ENCODE measurements at regions not wholly inside any gene's neighbourhood (a gene's known extent, or its start where the extent isn't known, plus 50 kb on each side); places are given as distances from the start of the nearest gene placed in this dataset.

- intact Hi-C loops (cut with DNase I, micrococcal nuclease): no loop called here
- no peak for ATAC-seq
- DNase-seq: no peak
Measured at GRCh38 chr10:3858051-3858845, 73.2 kb upstream of the KLF6 start.

DNA sequence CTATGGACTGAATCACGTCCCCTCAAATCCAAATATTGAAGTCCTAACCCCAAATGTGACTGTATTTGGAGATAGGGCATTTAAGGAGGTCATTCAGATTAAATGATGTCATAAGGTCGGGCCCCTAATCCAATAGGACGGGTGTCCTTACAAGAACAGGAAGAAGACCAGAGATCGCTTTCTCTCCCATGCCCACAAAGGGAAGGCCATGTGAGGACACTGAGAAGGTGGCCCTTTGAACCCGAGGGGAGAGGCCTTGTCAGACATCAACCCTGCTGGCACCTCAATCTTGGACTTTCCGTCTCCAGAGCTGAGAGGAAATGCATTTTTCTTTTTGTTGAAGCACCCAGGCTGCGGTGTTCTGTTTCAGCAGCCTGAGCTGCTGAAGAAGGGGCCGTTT lies 72.3 kb upstream of the KLF6 start:
- no peak for DNase-seq
- intact Hi-C loops (cut with DNase I, micrococcal nuclease): no loop called here

DNA sequence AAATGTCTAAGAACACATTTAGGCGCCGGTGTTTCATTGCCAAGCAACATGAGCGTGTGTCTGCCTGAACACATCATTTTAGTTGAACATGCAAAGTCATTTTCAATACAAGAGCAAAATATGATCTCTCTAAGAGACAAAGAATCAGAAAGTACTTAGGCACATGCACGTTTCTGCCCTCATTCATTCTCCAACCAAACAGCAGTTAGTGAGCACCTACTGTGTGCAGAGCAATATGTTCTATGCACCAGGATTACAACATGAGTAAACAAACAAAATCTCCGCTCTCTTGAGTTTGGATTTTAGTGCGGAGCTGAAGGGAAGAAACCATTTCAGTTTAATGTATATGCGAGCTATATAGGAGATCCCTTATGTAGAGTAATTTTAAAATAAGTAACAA lies 71.6 kb upstream of the KLF6 start:
- intact Hi-C loops (cut with DNase I, micrococcal nuclease): no loop called here
- ATAC-seq: no peak

More for the DNA sequence above, 72.3 kb upstream of the KLF6 start:
- ATAC-seq: no peak

DNA sequence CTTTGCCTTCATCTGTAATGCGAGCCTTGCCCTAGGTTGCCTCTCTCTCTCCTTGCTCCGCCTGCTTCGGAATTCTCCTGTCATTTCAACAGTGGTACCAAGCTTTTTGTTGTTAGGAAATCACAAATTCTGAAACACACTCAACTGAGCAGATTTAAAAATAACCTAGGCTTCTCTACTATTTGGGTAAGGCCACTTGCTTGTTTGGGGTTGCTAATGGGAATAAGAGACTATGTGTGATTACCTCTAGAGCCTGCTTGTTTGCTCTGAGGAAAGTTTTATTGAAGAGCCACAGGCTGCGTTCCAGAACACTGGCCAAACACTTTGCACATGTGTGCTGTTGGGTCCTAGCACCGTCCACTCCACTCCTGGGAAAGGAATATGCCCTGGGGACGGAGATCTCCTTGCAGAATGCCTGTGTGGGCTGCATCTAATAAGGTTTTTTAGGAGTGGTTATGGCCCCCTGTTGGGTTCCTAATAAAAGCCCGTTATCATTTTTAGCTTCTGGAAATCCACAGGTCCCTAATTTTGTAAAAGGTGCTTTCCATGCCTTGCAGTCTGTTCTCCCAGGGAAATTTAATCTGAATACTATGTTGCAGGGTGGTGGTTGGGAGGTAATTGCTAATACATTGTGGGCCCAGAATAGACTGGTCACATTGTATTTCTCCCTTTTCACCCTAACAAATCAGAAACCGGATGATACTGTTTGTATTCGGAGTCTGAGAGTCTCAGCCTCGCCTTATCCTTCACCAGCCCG lies 68.7 kb upstream of the KLF6 start:
- intact Hi-C loops (cut with DNase I, micrococcal nuclease): no loop called here
- DNase-seq (peak; percentile 64 to 79), ATAC-seq (peak; percentile 68)

More for the DNA sequence above, 71.6 kb upstream of the KLF6 start:
- DNase-seq: no peak

DNA sequence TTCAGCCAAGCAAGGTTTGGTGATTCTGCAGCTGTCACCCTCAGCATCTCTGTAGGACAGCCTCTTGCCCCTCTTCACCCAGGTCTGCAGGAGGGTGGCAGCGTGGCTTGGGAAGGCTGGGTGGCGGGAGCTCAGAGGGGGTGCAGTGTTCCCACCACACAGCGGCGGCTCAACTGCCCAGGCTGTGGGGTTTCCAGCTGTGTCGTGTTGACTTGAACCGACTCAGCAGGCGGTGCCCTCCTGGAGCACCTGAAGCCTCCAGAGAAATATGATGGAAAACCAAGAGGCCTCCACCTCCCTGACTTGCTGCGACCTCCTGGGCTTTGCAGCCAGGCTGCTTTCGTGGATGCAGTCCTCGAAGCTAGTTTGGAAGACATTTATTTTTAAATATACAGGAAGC lies 68.0 kb upstream of the KLF6 start:
- intact Hi-C loops (cut with DNase I, micrococcal nuclease): no loop called here
- no peak for ATAC-seq
- no peak for DNase-seq

GRCh38 chr10:3852147-3852904 lies 67.3 kb upstream of the KLF6 start:
- DNase-seq (peak; percentile 75 to 93), ATAC-seq (peak; percentile 86)
- intact Hi-C loops (cut with DNase I, micrococcal nuclease): no loop called here

GRCh38 chr10:3850999-3851937 lies 66.3 kb upstream of the KLF6 start:
- peak; percentile 49 for ATAC-seq
- intact Hi-C loops (cut with DNase I, micrococcal nuclease): no loop called here
- DNase-seq: no peak

DNA sequence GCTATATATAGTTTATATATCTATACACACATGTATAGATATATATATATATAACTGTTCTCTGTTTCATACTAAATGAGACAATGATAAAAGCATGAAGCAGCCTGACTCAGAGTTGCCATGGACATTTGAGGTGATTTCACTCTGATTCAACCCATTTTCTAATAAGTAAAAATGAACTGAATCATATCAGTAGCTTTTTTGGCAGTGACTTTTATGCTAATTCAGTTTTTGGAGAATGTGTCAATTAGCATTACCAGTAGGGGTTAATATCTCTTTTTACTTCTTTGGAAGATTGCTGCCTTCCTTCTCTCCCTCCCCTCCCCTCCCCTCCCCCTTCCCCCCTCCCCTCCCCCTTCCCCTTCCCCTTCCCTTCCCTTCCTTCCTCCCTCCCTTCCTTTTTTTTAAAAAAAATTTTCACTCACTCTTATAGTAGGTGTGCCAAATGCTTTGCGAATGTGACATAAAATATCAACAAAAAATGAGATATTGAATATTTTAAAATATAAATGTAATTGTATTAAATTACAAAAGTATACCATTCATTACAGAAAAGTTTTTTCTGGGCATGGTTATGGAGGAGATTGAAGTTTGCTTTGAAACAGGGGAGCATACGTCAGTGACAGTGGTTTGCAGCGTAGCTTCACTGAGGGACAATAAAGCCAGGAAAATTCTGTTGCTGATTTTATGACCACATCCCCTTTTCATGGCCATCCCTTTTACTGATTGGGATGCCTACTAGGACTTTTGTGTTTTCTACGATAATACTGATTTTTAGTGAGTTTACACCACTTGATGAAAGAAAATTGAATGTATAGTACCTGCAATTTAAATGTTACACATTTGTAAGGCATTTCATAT lies 64.0 kb upstream of the KLF6 start:
- intact Hi-C loops (cut with DNase I, micrococcal nuclease): no loop called here
- DNase-seq (no peak), ATAC-seq (no peak)

- DNase-seq (no peak), ATAC-seq (no peak)
- intact Hi-C loops (cut with DNase I, micrococcal nuclease): no loop called here
Measured at GRCh38 chr10:3848005-3848774, 63.2 kb upstream of the KLF6 start.

GRCh38 chr10:3846736-3847135 lies 61.7 kb upstream of the KLF6 start:
- DNase-seq (no peak), ATAC-seq (no peak)
- intact Hi-C loops (cut with DNase I, micrococcal nuclease): no loop called here

- intact Hi-C loops (cut with DNase I, micrococcal nuclease): no loop called here
- DNase-seq (no peak), ATAC-seq (no peak)
Measured at GRCh38 chr10:3844491-3845025, 59.5 kb upstream of the KLF6 start.

- DNase-seq (no peak), ATAC-seq (peak; percentile 78)
Measured at GRCh38 chr10:3838460-3839437, 53.7 kb upstream of the KLF6 start.

GRCh38 chr10:3837647-3838459 lies 52.8 kb upstream of the KLF6 start:
- intact Hi-C loops (cut with DNase I, micrococcal nuclease): no loop called here
- no peak for ATAC-seq
- DNase-seq: no peak

More at GRCh38 chr10:3838460-3839437, 53.7 kb upstream of the KLF6 start:
- intact Hi-C loops (cut with DNase I, micrococcal nuclease): no loop called here

GRCh38 chr10:3836222-3836820 lies 51.3 kb upstream of the KLF6 start:
- DNase-seq: no peak
- ATAC-seq: no peak
- intact Hi-C loops (cut with DNase I, micrococcal nuclease): no loop called here
